Neural cell (in vitro differentiated cells): ENCODE measurements at regions not wholly inside any gene's neighbourhood (a gene's known extent, or its start where the extent isn't known, plus 50 kb on each side); places are given as distances from the start of the nearest gene placed in this dataset.

ENCODE experiments used
- CTCF ChIP-seq: fragments of 450-650 bp; IDR thresholded peaks from 2 replicates; pipeline ENCODE4 v1.5.1; 2014; ENCODE audit warnings: antibody characterized with exemption, mild to moderate bottlenecking, moderate library complexity; ENCODE audit not compliant: poor library complexity, severe bottlenecking
- EZH2 ChIP-seq: fragments of 200-600, 300-800 bp; shearing (Covaris generic), sonication (generic); IDR thresholded peaks from 2 replicates; pipeline ENCODE4 v1.6.1; 2014; ENCODE audit warnings: antibody characterized with exemption, low read length, borderline replicate concordance, mild to moderate bottlenecking; ENCODE audit not compliant: insufficient read depth, poor library complexity, severe bottlenecking
- POLR2AphosphoS5 ChIP-seq: IDR thresholded peaks from 2 replicates; pipeline ENCODE4 v1.6.1; 2012
- REST ChIP-seq: IDR thresholded peaks from 2 replicates; pipeline ENCODE4 v1.6.1; 2012; ENCODE audit warnings: borderline replicate concordance
- TAF1 ChIP-seq: IDR thresholded peaks from 2 replicates; pipeline ENCODE4 v1.6.1; 2012; ENCODE audit warnings: low read depth

GRCh38 chr9:129493002-129493705, 127.7 kb downstream of the C9orf50 start:
- no peak for TF ChIP-seq CTCF
- TF ChIP-seq TAF1, result no peak
- TF ChIP-seq POLR2AphosphoS5, result no peak
- TF ChIP-seq EZH2, result no peak
- TF ChIP-seq REST, result no peak
